ENCODE measurements at regions not wholly inside any gene's neighbourhood (a gene's known extent, or its start where the extent isn't known, plus 50 kb on each side); places are given as distances from the start of the nearest gene placed in this dataset.

DNA sequence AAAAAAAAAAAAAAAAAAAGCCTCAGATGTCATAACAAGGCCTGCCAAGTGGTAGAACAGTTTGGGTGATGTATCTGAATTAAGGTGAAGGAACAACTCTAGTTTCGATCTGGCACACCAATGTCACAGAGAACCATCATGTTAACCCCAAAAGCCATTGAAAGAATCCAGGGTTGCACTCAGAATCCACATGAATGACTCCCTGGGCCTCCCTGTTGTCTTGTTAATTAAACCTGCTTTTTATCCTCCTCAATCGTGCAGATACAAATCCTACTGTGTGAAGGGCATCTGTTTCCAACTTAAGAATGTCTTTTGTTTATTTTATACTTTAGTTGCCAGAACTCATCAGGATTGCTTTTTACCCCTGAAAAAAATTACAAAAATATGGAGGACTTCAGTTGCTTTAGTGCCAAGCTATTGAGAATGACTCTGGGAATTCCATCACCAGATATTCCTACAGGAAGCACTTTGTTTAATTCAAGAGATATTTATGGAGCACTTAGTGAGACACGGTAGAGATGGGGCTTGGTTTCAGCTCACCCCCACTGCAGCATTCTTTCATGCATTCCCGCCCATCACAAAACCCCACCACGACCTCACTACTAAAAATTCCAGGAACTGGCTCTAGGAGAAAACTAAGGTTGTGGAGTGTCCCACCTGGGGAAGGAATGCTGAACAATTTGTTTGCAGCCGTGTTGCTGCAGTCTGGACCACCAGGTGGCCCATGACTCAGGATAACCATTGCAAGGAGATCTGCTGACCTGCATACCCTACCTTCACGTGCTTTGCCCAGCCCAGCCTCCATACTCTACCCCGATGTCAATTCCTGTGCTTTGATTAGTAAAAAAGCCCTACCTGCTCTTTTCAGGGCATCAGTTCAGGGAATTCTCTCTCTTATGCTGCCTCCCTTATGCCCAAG, 63.8 kb upstream of the GPRC5B start:
- Mint-ChIP-seq H3K4me3 (no peak overlapping the region), H3K36me3 (ENCODE audit: insufficient read depth) (peaks cover 1% of the 10 kb centered on the region), H3K27ac (ENCODE audit: low read depth) (no peak overlapping the region), H3K27me3 (peaks cover 42% of the 10 kb centered on the region), H3K4me1 (no peaks in the 10 kb centered on the region), H3K9me3 (no peaks in the 10 kb centered on the region)
- no peak for DNase-seq (ENCODE audit: low spot score in 2 of 2)
- ATAC-seq (replicated peaks; ENCODE audit: extremely low read depth, poor library complexity, severe bottlenecking): no peak

DNA sequence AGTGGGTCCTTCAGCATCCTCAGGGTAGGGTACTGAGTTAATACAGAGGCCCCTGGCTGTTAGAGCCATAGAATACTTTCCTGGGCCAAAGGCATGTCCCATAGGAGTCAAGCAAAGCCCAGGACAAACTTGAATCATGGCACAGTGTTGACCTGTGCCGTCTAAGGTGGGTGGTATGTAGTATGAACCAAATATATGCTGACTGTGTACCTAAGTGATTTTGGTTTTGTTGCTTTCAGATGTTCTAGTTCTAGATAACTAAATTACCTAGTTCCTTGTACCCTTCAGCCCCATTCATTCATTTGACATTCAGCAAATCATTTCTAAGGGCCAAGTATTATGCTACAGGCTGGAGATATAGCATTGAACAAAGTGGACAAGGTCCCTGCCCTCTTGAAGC, 61.3 kb upstream of the GPRC5B start:
- Mint-ChIP-seq H3K27ac (ENCODE audit: low read depth) (no peak overlapping the region), H3K36me3 (ENCODE audit: insufficient read depth) (no peaks in the 10 kb centered on the region), H3K9me3 (no peaks in the 10 kb centered on the region), H3K4me3 (no peak overlapping the region), H3K27me3 (peaks cover 36% of the 10 kb centered on the region), H3K4me1 (no peaks in the 10 kb centered on the region)
- DNase-seq (ENCODE audit: low spot score in 2 of 2): no peak
- ATAC-seq (replicated peaks; ENCODE audit: extremely low read depth, poor library complexity, severe bottlenecking): no peak

DNA sequence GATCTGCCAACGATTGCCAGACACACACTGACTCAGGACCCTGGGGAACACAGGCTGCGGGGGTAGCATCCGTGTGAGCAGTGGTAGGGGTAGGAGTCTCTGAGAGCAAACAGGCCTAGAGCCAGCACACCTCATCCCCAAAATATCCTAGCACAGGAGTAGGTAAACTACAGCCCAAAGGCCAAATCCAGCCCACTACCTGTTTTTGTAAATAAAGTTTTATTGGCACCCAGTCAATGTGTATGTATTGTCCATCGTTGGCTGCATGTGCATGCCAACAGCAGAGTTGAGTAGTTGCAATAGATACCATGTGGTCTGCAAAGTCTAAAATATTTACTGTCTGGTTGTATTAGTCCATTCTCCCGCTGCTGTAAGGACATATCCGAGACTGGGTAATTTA, 55.5 kb upstream of the GPRC5B start:
- Mint-ChIP-seq H3K4me1 (no peaks in the 10 kb centered on the region), H3K9me3 (no peaks in the 10 kb centered on the region), H3K27me3 (peaks cover 42% of the 10 kb centered on the region), H3K27ac (ENCODE audit: low read depth) (no peak overlapping the region), H3K36me3 (ENCODE audit: insufficient read depth) (no peaks in the 10 kb centered on the region), H3K4me3 (no peak overlapping the region)
- ATAC-seq (replicated peaks; ENCODE audit: extremely low read depth, poor library complexity, severe bottlenecking) (no peak), DNase-seq (ENCODE audit: low spot score in 2 of 2) (no peak)

DNA sequence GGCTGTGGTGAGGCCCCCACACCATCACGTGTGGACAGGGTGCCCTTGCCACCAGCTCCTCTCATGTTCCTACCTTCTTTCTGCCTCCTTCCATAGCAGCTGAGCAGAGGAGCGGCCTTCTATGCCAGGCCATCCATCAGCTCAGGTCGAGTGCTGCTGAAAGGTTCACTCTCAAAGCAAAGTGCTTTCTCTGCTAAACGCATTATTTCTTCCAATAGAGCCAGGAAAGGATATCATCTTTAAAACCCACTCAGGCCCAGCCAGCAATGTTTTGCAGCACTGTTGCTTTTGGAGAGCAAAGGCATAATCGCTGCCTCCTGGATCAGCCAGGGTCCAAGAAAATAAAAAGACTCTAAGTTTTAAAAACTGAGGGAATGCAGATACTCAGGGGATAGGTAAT, 54.9 kb upstream of the GPRC5B start:
- H3K27me3 Mint-ChIP-seq: peaks cover 43% of the 10 kb centered on the region
- no peak for ATAC-seq (replicated peaks; ENCODE audit: extremely low read depth, poor library complexity, severe bottlenecking)
- H3K4me1 Mint-ChIP-seq: no peaks in the 10 kb centered on the region
- no peaks in the 10 kb centered on the region for H3K36me3 Mint-ChIP-seq (ENCODE audit: insufficient read depth)
- H3K27ac Mint-ChIP-seq (ENCODE audit: low read depth): no peak overlapping the region
- no peak overlapping the region for H3K4me3 Mint-ChIP-seq
- no peaks in the 10 kb centered on the region for H3K9me3 Mint-ChIP-seq
- DNase-seq (ENCODE audit: low spot score in 2 of 2): no peak

DNA sequence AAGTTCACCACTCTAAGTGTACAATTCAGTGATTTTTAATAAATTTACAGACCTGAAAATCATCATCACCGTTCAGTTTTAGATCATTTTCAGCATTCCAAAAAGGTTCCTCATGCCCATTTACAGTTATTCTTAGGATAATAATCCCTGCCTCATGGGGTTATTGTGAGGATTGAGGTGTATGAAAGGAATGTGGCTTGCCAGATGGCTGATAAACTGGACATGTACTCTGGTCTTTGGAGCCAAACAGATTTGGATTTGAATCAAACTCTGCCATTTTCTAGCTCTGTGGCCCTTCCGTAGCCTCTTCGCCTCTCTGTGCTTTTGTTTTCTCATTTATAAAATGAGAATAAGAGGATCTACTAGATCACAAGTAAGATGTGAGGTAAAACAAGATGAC, 53.9 kb upstream of the GPRC5B start:
- Mint-ChIP-seq H3K9me3 (no peaks in the 10 kb centered on the region), H3K27me3 (peaks cover 52% of the 10 kb centered on the region), H3K36me3 (ENCODE audit: insufficient read depth) (no peaks in the 10 kb centered on the region), H3K4me3 (no peak overlapping the region), H3K27ac (ENCODE audit: low read depth) (no peak overlapping the region), H3K4me1 (no peaks in the 10 kb centered on the region)
- DNase-seq (ENCODE audit: low spot score in 2 of 2) (no peak), ATAC-seq (replicated peaks; ENCODE audit: extremely low read depth, poor library complexity, severe bottlenecking) (no peak)

DNA sequence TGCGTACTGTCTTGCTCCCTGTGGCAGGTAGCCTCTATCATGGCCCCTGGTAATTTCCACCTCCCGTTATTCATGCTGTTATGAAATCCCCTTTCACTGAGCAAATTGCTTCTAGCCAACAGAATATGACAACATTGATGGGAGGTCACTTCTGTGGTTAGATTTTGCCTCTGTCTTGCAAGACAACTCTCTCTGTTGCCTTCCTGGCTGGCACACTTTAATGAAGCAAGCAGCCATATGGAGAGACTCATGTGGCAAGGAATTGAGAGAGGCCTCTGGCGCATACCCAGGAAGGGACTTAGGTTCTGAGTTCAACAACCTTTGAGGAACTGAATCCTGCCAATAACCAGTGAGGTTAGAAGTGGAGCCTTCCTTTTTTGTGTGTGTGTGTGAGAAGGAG, 51.8 kb upstream of the GPRC5B start:
- no peaks in the 10 kb centered on the region for H3K9me3 Mint-ChIP-seq
- H3K27me3 Mint-ChIP-seq: peaks cover 52% of the 10 kb centered on the region
- no peak overlapping the region for H3K4me3 Mint-ChIP-seq
- no peaks in the 10 kb centered on the region for H3K4me1 Mint-ChIP-seq
- DNase-seq (ENCODE audit: low spot score in 2 of 2) (no peak), ATAC-seq (replicated peaks; ENCODE audit: extremely low read depth, poor library complexity, severe bottlenecking) (no peak)
- no peak overlapping the region for H3K27ac Mint-ChIP-seq (ENCODE audit: low read depth)
- no peaks in the 10 kb centered on the region for H3K36me3 Mint-ChIP-seq (ENCODE audit: insufficient read depth)

DNA sequence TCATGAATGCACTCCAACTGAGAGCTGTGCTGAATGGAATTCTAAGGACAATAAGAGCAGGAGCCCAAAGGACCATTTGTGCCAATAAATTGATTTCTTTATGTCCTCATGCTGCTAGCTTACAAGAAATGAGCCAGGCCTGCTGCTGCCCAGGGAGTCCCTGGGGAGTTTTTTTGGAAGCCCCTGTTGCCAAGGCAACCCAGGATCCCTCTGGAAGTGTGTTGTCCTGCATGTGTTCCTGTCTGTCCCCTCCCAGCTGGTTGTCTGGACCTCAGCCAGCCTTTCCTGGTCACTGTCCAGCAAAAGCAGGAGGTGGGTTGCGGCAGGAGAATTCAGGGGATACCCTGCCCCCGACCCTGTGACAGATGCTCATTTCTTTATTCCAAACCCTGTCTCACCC, 51.0 kb upstream of the GPRC5B start:
- Mint-ChIP-seq H3K27me3 (peaks cover 46% of the 10 kb centered on the region), H3K27ac (ENCODE audit: low read depth) (no peak overlapping the region), H3K4me1 (no peaks in the 10 kb centered on the region), H3K4me3 (no peak overlapping the region), H3K9me3 (no peaks in the 10 kb centered on the region), H3K36me3 (ENCODE audit: insufficient read depth) (no peaks in the 10 kb centered on the region)
- DNase-seq (ENCODE audit: low spot score in 2 of 2) (no peak), ATAC-seq (replicated peaks; ENCODE audit: extremely low read depth, poor library complexity, severe bottlenecking) (no peak)
